ENCODE measurements at regions not wholly inside any gene's neighbourhood (a gene's known extent, or its start where the extent isn't known, plus 50 kb on each side); places are given as distances from the start of the nearest gene placed in this dataset.

DNA sequence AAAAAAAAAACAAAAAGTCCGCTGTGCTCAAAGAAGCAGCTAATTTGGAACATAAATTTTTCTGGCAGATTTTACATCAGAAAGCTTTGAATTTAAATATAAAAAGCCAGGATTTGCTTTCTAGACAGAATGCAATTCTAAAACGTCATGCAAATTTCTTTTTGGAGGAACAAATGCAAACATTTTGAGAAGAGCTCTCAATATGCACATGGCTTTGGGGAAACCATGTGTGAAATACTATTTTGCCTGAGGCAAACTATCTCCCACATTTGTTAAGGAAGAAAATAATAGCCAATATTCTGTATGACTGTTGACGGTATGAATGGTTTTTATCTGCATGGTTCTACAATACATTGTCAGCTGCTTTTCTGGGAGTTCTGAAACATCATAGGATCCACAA, 320.0 kb upstream of the PSMD7 start:
- H3K4me3 ChIP-seq (replicated peaks in 1 of 4; ENCODE audit: control extremely low read depth in 1 of 4, insufficient read depth in 1 of 4, low read depth in 3 of 4, low read length in 4 of 4), result no peak overlapping the region
- H3K27ac ChIP-seq (ENCODE audit: insufficient read depth, low read length), result no peak overlapping the region
- no peaks in the 10 kb centered on the region for H3K79me2 ChIP-seq (ENCODE audit: control insufficient read depth, insufficient read depth, low read length)
- no peaks in the 10 kb centered on the region for H3K4me1 ChIP-seq (ENCODE audit: control insufficient read depth, extremely low read depth, insufficient read depth, low read length)
- no peak for DNase-seq (ENCODE audit: low read depth in 2 of 2)
- H3K9ac ChIP-seq (ENCODE audit: insufficient read depth, low read length), result no peak overlapping the region
- no peaks in the 10 kb centered on the region for H3K27me3 ChIP-seq (ENCODE audit: control insufficient read depth, insufficient read depth, low read length)
- no peaks in the 10 kb centered on the region for H4K20me1 ChIP-seq (ENCODE audit: control insufficient read depth, extremely low read depth, insufficient read depth, low read length)
- no peak overlapping the region for H3K4me2 ChIP-seq (ENCODE audit: extremely low read depth, insufficient read depth, low read length)
- no peak overlapping the region for H2AFZ ChIP-seq (ENCODE audit: low read length)
- TF ChIP-seq, protein P1, sequence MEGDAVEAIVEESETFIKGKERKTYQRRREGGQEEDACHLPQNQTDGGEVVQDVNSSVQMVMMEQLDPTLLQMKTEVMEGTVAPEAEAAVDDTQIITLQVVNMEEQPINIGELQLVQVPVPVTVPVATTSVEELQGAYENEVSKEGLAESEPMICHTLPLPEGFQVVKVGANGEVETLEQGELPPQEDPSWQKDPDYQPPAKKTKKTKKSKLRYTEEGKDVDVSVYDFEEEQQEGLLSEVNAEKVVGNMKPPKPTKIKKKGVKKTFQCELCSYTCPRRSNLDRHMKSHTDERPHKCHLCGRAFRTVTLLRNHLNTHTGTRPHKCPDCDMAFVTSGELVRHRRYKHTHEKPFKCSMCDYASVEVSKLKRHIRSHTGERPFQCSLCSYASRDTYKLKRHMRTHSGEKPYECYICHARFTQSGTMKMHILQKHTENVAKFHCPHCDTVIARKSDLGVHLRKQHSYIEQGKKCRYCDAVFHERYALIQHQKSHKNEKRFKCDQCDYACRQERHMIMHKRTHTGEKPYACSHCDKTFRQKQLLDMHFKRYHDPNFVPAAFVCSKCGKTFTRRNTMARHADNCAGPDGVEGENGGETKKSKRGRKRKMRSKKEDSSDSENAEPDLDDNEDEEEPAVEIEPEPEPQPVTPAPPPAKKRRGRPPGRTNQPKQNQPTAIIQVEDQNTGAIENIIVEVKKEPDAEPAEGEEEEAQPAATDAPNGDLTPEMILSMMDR (conservative IDR thresholded peaks at IDR 0.05 in 1 of 2, IDR thresholded peaks at IDR 0.05 in 1 of 2; ENCODE audit: low read depth in 1 of 2, low read length in 2 of 2), result no peak
- no peak for TF ChIP-seq EZH2 (IDR thresholded peaks at IDR 0.05; ENCODE audit: low read length, missing control alignments)
- no peaks in the 10 kb centered on the region for H3K9me3 ChIP-seq (ENCODE audit: control insufficient read depth, insufficient read depth, low read depth, low read length)
- H3K36me3 ChIP-seq (ENCODE audit: control insufficient read depth, insufficient read depth, low read length), result no peaks in the 10 kb centered on the region

- Histone ChIP-seq H3K4me2 (ENCODE audit: extremely low read depth, insufficient read depth, low read length) (no peak overlapping the region), H3K27ac (ENCODE audit: insufficient read depth, low read length) (no peak overlapping the region), H3K27me3 (ENCODE audit: control insufficient read depth, insufficient read depth, low read length) (no peaks in the 10 kb centered on the region), H3K9me3 (ENCODE audit: control insufficient read depth, insufficient read depth, low read depth, low read length) (no peaks in the 10 kb centered on the region), H3K4me3 (replicated peaks in 1 of 4; ENCODE audit: control extremely low read depth in 1 of 4, insufficient read depth in 1 of 4, low read depth in 3 of 4, low read length in 4 of 4) (no peak overlapping the region), H3K9ac (ENCODE audit: insufficient read depth, low read length) (no peak overlapping the region), H3K79me2 (ENCODE audit: control insufficient read depth, insufficient read depth, low read length) (no peaks in the 10 kb centered on the region), H4K20me1 (ENCODE audit: control insufficient read depth, extremely low read depth, insufficient read depth, low read length) (no peaks in the 10 kb centered on the region), H2AFZ (ENCODE audit: low read length) (no peak overlapping the region), H3K36me3 (ENCODE audit: control insufficient read depth, insufficient read depth, low read length) (no peaks in the 10 kb centered on the region), H3K4me1 (ENCODE audit: control insufficient read depth, extremely low read depth, insufficient read depth, low read length) (no peaks in the 10 kb centered on the region)
- no peak for DNase-seq (ENCODE audit: low read depth in 2 of 2)
- TF ChIP-seq, protein P1 (conservative IDR thresholded peaks at IDR 0.05 in 1 of 2, IDR thresholded peaks at IDR 0.05 in 1 of 2; ENCODE audit: low read depth in 1 of 2, low read length in 2 of 2), result no peak
- no peak for TF ChIP-seq EZH2 (IDR thresholded peaks at IDR 0.05; ENCODE audit: low read length, missing control alignments)
These were observed 323.4 kb upstream of the PSMD7 start for GRCh38 chr16:73973174-73973573.

DNA sequence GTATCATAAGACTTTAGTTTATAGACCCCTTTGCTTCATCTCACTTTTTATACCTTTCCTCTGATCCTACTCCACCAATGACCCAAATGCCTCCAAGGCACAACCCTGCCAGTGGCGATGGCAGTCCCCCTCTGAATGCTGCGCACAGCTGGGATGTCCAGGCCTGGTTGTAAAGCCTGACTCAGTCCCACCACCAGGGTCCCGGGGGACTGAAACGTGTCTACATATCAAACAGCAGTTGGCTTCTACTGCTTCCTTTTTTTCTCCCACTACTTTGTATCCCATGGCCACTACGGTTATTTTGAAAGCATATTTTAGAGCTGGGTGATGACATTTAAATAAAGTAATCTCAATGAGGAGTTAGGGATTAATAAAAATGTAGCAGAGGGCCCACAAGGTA, 329.8 kb upstream of the PSMD7 start:
- Histone ChIP-seq H2AFZ (ENCODE audit: low read length) (no peak overlapping the region), H3K4me3 (replicated peaks in 1 of 4; ENCODE audit: control extremely low read depth in 1 of 4, insufficient read depth in 1 of 4, low read depth in 3 of 4, low read length in 4 of 4) (no peak overlapping the region), H3K4me1 (ENCODE audit: control insufficient read depth, extremely low read depth, insufficient read depth, low read length) (no peaks in the 10 kb centered on the region), H3K36me3 (ENCODE audit: control insufficient read depth, insufficient read depth, low read length) (no peaks in the 10 kb centered on the region), H3K9ac (ENCODE audit: insufficient read depth, low read length) (no peak overlapping the region), H3K4me2 (ENCODE audit: extremely low read depth, insufficient read depth, low read length) (no peak overlapping the region), H3K79me2 (ENCODE audit: control insufficient read depth, insufficient read depth, low read length) (no peaks in the 10 kb centered on the region), H3K27ac (ENCODE audit: insufficient read depth, low read length) (no peak overlapping the region), H4K20me1 (ENCODE audit: control insufficient read depth, extremely low read depth, insufficient read depth, low read length) (no peaks in the 10 kb centered on the region), H3K27me3 (ENCODE audit: control insufficient read depth, insufficient read depth, low read length) (no peaks in the 10 kb centered on the region), H3K9me3 (ENCODE audit: control insufficient read depth, insufficient read depth, low read depth, low read length) (no peaks in the 10 kb centered on the region)
- DNase-seq (ENCODE audit: low read depth in 2 of 2), result no peak
- TF ChIP-seq, protein P1 (conservative IDR thresholded peaks at IDR 0.05 in 1 of 2, IDR thresholded peaks at IDR 0.05 in 1 of 2; ENCODE audit: low read depth in 1 of 2, low read length in 2 of 2), result no peak
- no peak for TF ChIP-seq EZH2 (IDR thresholded peaks at IDR 0.05; ENCODE audit: low read length, missing control alignments)

All from fibroblast of lung (primary cell).